NCI-H2227 treated with DMSO at 0.1 percent for 48 hours (cell line): ENCODE measurements at regions not wholly inside any gene's neighbourhood (a gene's known extent, or its start where the extent isn't known, plus 50 kb on each side); places are given as distances from the start of the nearest gene placed in this dataset.
"Not testable (repeated sequence)": the region's sequence is repeated elsewhere in the genome, so short reads cannot be mapped to it uniquely, and the experiment has no call there.

ENCODE experiments used
- DNase-seq: peaks from one replicate; lab custom pipeline; 2025; lab: John Stamatoyannopoulos, UW

GRCh38 chr18:70600225-70600925 is 311.5 kb downstream of the SOCS6 start:
- DNase-seq = no peak

GRCh38 chr18:70598406-70598805 is 309.6 kb downstream of the SOCS6 start:
- DNase-seq = no peak

- no peak for DNase-seq
Observed at GRCh38 chr18:70582981-70583380, 294.1 kb downstream of the SOCS6 start.

- no peak for DNase-seq
Observed at GRCh38 chr18:70578480-70578879, 289.6 kb downstream of the SOCS6 start.

GRCh38 chr18:70577023-70577420 is 288.2 kb downstream of the SOCS6 start:
- no peak for DNase-seq

GRCh38 chr18:70576276-70577022 is 287.6 kb downstream of the SOCS6 start:
- DNase-seq = no peak

- not testable (repeated sequence) for DNase-seq
Observed at GRCh38 chr18:70574951-70575350, 286.1 kb downstream of the SOCS6 start.

GRCh38 chr18:70569647-70570046 is 280.8 kb downstream of the SOCS6 start:
- DNase-seq = not testable (repeated sequence)

GRCh38 chr18:70559446-70559845 is 270.6 kb downstream of the SOCS6 start:
- DNase-seq = no peak

- DNase-seq = no peak
Observed at GRCh38 chr18:70558371-70558770, 269.5 kb downstream of the SOCS6 start.

GRCh38 chr18:70554854-70555445 is 266.1 kb downstream of the SOCS6 start:
- DNase-seq = no peak

GRCh38 chr18:70553936-70554260 is 265.1 kb downstream of the SOCS6 start:
- no peak for DNase-seq

GRCh38 chr18:70553245-70553935 is 264.5 kb downstream of the SOCS6 start:
- no peak for DNase-seq

GRCh38 chr18:70536370-70537062 is 247.7 kb downstream of the SOCS6 start:
- no peak for DNase-seq

- DNase-seq = no peak
Observed at GRCh38 chr18:70535041-70535440, 246.2 kb downstream of the SOCS6 start.

GRCh38 chr18:70525322-70525721 is 236.5 kb downstream of the SOCS6 start:
- DNase-seq = not testable (repeated sequence)

GRCh38 chr18:70523792-70524182 is 234.9 kb downstream of the SOCS6 start:
- no peak for DNase-seq

GRCh38 chr18:70523035-70523791 is 234.4 kb downstream of the SOCS6 start:
- DNase-seq = no peak

GRCh38 chr18:70522183-70522680 is 233.4 kb downstream of the SOCS6 start:
- DNase-seq = no peak

- DNase-seq = no peak
Observed at GRCh38 chr18:70520867-70521266, 232.0 kb downstream of the SOCS6 start.

GRCh38 chr18:70513502-70514171 is 224.8 kb downstream of the SOCS6 start:
- DNase-seq = no peak
